Fibroblast of the aortic adventitia (primary cell): ENCODE measurements at regions not wholly inside any gene's neighbourhood (a gene's known extent, or its start where the extent isn't known, plus 50 kb on each side); places are given as distances from the start of the nearest gene placed in this dataset.

Experiments used
- DNase-seq: peaks from one replicate; pipeline ENCODE4 v3.0.0-alpha.2; 2010; ENCODE audit warnings: low read depth
- H3K4me3 ChIP-seq: 2 replicates; pipeline ENCODE4 v1.5.1; 2011; ENCODE audit warnings: low read depth, mild to moderate bottlenecking, control low read depth, low read length, moderate library complexity
- TF ChIP-seq, protein P1 (sequence below): IDR thresholded peaks from 2 replicates; pipeline ENCODE4 v1.5.1; 2011; ENCODE audit warnings: mild to moderate bottlenecking, low read length, control low read depth, inconsistent platforms; ENCODE audit not compliant: insufficient read depth

DNA sequence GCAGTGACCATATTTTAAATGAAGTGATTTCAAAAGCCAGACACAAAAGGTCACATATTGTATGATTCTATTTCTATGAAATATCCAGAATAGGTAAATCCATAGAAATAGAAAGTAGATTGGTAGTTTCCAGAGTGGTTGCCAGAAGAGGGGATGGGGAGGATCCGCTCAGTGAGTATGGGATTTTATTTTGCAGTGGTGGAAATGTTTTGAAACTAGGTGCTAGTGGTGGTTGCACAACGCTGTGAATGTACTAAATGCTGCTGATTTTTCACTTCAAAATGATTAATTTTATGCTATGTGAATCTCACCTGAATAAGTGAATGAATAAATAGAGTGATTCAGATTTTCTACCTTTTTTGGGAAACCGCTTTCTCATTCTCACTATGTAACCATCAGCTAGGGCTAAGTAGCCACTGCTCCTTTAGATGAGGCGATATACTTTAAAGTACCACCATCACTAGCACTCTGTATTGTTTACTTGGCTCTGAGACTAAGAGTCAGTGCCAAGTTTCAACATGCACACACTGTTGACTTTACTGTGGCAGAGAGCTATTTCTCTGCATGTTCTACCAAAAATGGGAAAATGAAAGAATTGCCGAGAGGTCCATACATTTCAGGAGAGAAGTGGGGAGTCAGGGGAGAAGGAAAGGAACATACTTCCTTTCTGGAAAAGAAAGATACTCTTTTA is 90.7 kb upstream of the GOLIM4 start:
- no peak overlapping the region for H3K4me3 ChIP-seq
- DNase-seq: no peak
- TF ChIP-seq, protein P1, sequence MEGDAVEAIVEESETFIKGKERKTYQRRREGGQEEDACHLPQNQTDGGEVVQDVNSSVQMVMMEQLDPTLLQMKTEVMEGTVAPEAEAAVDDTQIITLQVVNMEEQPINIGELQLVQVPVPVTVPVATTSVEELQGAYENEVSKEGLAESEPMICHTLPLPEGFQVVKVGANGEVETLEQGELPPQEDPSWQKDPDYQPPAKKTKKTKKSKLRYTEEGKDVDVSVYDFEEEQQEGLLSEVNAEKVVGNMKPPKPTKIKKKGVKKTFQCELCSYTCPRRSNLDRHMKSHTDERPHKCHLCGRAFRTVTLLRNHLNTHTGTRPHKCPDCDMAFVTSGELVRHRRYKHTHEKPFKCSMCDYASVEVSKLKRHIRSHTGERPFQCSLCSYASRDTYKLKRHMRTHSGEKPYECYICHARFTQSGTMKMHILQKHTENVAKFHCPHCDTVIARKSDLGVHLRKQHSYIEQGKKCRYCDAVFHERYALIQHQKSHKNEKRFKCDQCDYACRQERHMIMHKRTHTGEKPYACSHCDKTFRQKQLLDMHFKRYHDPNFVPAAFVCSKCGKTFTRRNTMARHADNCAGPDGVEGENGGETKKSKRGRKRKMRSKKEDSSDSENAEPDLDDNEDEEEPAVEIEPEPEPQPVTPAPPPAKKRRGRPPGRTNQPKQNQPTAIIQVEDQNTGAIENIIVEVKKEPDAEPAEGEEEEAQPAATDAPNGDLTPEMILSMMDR: no peak

DNA sequence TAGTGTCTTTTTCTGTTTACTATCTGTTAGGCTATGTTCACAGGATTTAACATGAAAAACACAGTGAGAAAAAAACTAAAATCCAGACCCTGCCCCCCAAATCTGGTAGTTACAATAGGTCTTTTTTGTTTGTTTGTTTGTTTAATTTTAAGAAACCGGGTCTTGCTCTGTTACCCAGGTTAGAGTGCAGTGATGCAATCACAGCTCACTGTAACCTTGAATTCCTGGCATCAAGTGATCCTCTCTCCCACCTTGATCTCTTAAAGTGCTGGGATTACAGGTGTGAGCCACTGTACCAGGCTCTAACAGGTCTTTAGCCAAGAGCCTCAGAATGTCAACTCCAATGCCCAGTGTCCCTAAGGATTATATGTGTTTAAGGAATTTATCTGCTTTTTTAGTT is 88.0 kb upstream of the GOLIM4 start:
- DNase-seq: no peak
- TF ChIP-seq, protein P1: no peak
- no peak overlapping the region for H3K4me3 ChIP-seq

DNA sequence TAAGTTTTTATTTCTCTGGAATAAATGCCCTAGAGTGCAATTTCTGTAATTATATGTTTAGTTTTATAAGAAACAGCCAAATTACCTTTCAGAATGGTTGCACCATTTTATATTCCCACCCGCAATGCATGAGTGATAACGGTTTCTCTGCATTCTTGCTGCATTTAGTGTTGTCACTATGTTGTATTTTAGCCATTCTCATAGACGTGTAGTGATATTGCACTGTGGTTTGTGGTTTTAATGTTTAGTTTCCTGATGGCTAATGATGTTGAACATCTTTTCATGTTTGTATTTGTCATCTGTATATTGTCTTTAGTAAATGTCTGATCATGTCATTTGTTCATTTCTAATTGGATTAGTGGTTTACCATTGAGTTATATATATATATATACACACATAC is 73.0 kb upstream of the GOLIM4 start:
- DNase-seq: no peak
- TF ChIP-seq, protein P1: no peak
- H3K4me3 ChIP-seq: no peak overlapping the region

DNA sequence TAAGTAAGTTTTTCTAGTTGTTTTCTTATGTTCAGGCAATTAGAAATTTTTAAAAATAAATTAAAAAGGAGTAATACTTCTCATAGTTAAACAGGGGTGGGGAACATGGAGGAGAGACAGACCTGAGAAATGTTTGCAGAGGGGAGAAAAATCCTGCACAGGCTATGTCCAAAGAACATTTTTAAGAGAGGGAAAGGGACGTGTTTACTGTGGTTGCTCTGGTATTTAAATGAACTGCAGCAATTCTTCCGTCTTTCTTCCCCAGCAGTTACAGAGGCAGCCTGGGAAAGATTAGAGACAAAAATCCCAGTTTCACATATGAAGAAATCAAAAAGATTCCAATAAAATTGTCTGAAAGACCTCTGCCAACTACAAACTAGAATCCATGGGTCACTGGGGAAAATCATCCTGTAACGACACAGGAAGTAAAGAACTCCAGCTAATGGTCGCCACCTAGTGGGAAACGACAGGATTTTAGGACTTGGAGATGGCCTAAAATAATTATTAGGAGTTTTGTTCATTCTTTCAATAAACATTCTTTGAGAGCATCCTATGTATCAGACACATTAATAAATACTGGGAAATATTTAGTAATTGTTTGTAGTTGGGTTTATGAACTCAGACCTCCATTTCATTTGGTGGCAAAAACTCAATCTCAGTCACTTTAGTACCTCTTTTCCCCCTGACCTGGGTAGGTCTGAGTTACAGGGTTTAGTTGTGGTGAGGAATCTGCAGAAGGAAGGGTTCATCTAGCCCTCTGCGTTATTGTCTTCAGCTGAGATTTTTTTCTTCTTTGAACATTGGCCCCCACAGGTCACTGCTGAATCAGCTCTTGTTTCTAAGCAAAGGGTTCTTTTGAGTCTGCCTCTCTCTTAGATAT is 69.9 kb upstream of the GOLIM4 start:
- peak; percentile 90 for DNase-seq
- no peak overlapping the region for H3K4me3 ChIP-seq
- TF ChIP-seq, protein P1: peak; percentile 71

DNA sequence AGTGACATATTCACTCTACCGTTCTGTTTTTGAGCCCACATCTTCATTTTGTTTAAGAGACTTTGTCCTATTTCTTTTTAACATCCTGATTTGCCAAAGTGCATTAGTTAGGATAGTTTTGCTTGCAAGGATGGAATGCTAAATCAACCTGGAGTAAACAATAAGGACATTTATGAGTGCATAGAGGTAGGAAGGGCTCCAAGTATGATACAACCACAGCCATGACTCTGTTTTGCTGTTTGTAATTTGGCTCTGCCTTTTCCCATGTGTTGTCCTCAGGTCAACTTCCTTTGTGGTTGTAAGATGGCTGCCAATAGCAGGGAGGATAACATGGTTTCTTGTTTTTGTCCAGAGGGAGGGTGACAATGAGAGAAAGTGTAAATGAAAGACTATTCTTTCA is 66.4 kb upstream of the GOLIM4 start:
- TF ChIP-seq, protein P1: no peak
- peak; percentile 22 for DNase-seq
- no peak overlapping the region for H3K4me3 ChIP-seq

DNA sequence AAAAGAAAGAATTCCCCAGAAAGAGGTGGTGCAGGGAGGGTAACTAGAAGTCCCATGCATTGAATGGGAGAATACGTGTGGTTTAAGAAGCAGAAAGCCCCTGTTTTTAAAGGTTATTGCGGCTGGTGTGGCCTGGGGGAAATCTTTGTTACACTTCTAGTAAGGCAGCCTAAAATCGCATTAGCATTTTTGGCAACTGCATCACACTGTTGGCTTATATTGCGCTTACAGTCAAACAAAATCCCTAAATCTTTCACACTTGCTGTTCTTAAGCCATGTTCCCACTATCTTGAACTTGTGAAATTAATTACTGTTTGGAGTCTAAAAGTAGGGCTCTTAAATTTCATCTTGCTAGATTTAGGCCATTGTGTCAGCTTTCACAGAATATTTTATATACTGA is 66.0 kb upstream of the GOLIM4 start:
- TF ChIP-seq, protein P1: no peak
- H3K4me3 ChIP-seq: no peak overlapping the region
- DNase-seq: peak; percentile 17
